Muscle layer of colon (tissue), 2 donors: ENCODE measurements at regions not wholly inside any gene's neighbourhood (a gene's known extent, or its start where the extent isn't known, plus 50 kb on each side); places are given as distances from the start of the nearest gene placed in this dataset.

Experiments used
- H3K27ac ChIP-seq: one replicate; pipeline ENCODE4 v1.7.0; 2013; ENCODE audit warnings: low read depth, mild to moderate bottlenecking, low read length, moderate library complexity
- H3K27me3 ChIP-seq, 2 donors: one replicate each; pipeline ENCODE4 v1.7.0; 2013; ENCODE audit warnings: low read length in 2 of 2, mild to moderate bottlenecking in 2 of 2; ENCODE audit not compliant: insufficient read depth in 2 of 2, control insufficient read depth in 1 of 2
- H3K36me3 ChIP-seq: one replicate; pipeline ENCODE4 v1.7.0; 2013; ENCODE audit warnings: mild to moderate bottlenecking, low read length; ENCODE audit not compliant: insufficient read depth
- H3K4me1 ChIP-seq: one replicate; pipeline ENCODE4 v1.7.0; 2013; ENCODE audit warnings: mild to moderate bottlenecking, low read length; ENCODE audit not compliant: insufficient read depth
- H3K4me3 ChIP-seq, 2 donors: one replicate each; pipeline ENCODE4 v1.7.0; 2013; ENCODE audit warnings: low read length in 2 of 2, low read depth in 1 of 2, mild to moderate bottlenecking in 1 of 2, moderate library complexity in 1 of 2
- H3K9ac ChIP-seq: one replicate; pipeline ENCODE4 v1.7.0; 2013; ENCODE audit warnings: low read length
- H3K9me3 ChIP-seq: one replicate; pipeline ENCODE4 v1.7.0; 2013; ENCODE audit warnings: mild to moderate bottlenecking, low read length
- donor health status: abdominal sarcoma.
- donor health status: Adenocarcinoma of cecum.

DNA sequence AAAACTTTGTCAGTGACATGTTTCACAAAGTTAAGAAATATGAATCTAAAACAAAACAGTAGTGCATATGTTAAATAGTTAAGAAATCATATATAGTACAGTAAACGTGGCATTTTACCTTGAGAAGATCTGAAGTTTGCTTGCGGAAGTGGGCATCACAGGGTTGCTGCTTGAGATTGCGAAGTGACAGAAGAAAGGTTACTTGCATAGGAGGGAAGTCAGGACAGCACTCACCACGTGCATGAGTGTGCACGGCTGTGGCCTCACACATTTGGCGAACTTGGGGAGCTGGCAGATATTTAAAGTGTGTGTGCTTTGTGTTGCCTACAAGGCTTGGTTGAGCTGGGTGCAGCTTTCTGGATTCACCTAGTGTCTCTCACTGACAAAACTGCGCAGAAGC lies 431.5 kb upstream of the ARID1B start:
- Histone ChIP-seq H3K9me3 (no peaks in the 10 kb centered on the region), H3K4me3 (no peak overlapping the region), H3K4me1 (no peaks in the 10 kb centered on the region), H3K36me3 (no peaks in the 10 kb centered on the region), H3K27ac (no peak overlapping the region), H3K27me3 (no peaks in the 10 kb centered on the region), H3K9ac (no peak overlapping the region)

- Histone ChIP-seq H3K27ac (no peak overlapping the region), H3K4me1 (no peaks in the 10 kb centered on the region), H3K27me3 (no peaks in the 10 kb centered on the region), H3K9ac (no peak overlapping the region), H3K9me3 (no peaks in the 10 kb centered on the region), H3K36me3 (no peaks in the 10 kb centered on the region), H3K4me3 (no peak overlapping the region)
Observed at GRCh38 chr6:156344491-156344890, 432.7 kb upstream of the ARID1B start.

DNA sequence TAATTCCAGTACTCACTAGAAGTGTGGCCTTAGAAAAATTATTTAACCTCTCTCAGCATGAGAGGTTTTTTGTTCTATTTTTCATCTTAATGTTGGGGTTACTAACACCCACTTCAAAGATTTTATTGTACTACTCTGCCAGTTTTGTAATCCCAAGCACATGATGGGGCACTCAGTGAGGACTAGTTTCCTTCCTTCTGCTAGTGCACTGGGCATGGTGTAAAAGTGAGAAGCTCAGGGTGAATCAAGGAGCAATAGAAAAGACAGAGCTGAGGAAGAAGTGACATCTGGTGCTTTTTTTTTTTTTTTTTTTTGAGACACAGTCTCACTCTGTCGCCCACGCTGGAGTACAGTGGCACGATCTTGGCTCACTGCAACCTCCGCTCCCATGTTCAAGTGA lies 439.4 kb upstream of the ARID1B start:
- H3K4me3 ChIP-seq, result no peak overlapping the region
- no peaks in the 10 kb centered on the region for H3K36me3 ChIP-seq
- no peak overlapping the region for H3K9ac ChIP-seq
- H3K9me3 ChIP-seq, result no peaks in the 10 kb centered on the region
- no peaks in the 10 kb centered on the region for H3K4me1 ChIP-seq
- no peak overlapping the region for H3K27ac ChIP-seq
- H3K27me3 ChIP-seq, result no peaks in the 10 kb centered on the region

DNA sequence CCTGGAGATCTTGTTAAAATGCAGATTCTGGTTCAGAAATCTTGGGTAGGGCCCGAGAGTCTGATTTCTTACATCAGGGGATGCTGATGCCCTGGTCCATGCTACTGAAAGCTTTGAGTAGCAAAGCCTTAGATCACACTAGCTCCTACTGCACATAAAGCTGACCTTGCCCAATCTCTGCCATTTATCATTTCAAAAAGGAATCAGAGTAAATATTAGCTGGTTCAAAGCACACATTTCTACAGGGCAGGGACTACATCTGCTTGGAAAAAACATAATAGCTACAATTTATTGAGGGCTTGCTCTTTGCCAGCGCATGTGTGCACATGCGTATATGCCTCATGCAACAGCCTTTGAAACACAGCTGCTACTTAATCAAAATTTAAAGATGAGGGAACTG lies 440.4 kb upstream of the ARID1B start:
- H3K4me1 ChIP-seq, result no peaks in the 10 kb centered on the region

GRCh38 chr6:156336089-156336488 lies 441.1 kb upstream of the ARID1B start:
- H3K4me1 ChIP-seq, result no peaks in the 10 kb centered on the region
- H3K9me3 ChIP-seq, result peaks cover 5% of the 10 kb centered on the region
- no peaks in the 10 kb centered on the region for H3K36me3 ChIP-seq
- H3K27me3 ChIP-seq, result no peaks in the 10 kb centered on the region
- no peak overlapping the region for H3K27ac ChIP-seq
- no peak overlapping the region for H3K9ac ChIP-seq
- no peak overlapping the region for H3K4me3 ChIP-seq

More for the DNA sequence above, 440.4 kb upstream of the ARID1B start:
- no peak overlapping the region for H3K27ac ChIP-seq
- no peak overlapping the region for H3K9ac ChIP-seq
- no peaks in the 10 kb centered on the region for H3K36me3 ChIP-seq
- peaks cover 5% of the 10 kb centered on the region for H3K9me3 ChIP-seq
- H3K27me3 ChIP-seq, result no peaks in the 10 kb centered on the region
- no peak overlapping the region for H3K4me3 ChIP-seq

DNA sequence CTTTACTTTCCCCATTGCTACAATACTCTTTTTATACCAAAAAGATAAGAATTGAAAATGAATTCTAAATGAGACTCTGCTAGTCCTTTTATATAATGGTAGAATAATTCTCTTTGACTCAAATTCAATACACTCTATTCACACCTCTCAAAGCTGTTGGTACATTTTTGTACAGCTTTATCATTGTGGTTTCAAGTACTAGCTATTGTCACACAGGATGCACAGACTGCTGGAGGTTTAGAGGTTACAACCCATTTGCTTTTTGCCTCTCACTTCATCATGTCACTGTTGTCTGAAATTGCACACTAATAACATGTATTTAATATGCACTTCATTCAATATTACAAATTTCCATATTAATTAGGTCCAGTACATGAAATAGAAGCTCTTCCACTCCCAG lies 442.2 kb upstream of the ARID1B start:
- Histone ChIP-seq H3K36me3 (no peaks in the 10 kb centered on the region), H3K9me3 (peaks cover 5% of the 10 kb centered on the region), H3K9ac (no peak overlapping the region), H3K27me3 (no peaks in the 10 kb centered on the region), H3K4me3 (no peak overlapping the region), H3K4me1 (no peaks in the 10 kb centered on the region), H3K27ac (no peak overlapping the region)

DNA sequence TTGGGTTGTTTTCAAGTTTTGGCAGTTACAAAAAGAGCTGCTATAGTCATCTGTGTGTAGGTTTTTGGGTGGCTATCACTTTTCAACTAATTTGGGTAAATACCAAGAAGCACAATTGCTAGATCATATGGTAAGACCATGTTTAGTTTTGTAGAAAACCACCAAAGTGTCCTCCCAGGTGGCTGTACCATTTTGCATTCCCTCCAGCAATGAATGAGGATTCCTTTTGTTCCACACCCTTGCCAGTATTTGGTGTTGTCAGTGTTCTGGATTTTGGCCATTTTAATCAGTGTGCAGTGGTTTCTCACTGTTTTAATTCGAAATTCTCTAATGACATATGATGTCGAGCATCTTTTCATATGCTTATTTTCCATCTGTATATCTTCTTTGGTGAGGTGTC lies 457.5 kb upstream of the ARID1B start:
- Histone ChIP-seq H3K27me3 (no peaks in the 10 kb centered on the region), H3K36me3 (no peaks in the 10 kb centered on the region), H3K27ac (no peak overlapping the region), H3K9ac (no peak overlapping the region), H3K9me3 (no peaks in the 10 kb centered on the region), H3K4me3 (no peak overlapping the region), H3K4me1 (no peaks in the 10 kb centered on the region)

DNA sequence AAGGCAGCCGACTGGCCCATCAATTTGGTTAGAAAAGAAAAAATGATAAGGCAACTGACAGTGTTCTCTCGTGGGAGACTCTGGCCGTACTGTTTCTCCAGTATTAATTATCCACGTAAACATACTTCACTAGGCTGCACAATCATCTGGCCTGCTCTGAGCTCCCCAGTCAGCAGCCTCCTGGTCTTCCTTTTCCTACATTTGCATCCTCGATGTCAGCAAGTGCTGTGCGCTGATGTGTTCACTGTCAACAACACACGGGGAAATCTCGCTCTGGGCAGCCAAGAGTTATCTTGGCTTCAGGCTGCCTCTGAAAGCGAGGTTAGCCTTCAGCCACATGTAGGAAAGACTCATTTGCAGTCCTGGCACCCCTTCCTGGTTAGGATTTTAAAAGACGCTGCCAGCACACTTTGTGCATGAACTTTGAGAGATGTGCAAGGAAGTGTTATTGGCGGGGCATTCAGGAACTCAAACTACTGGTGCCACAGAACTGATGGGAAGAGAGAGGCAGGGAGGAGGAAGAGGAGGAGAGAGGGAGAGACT lies 460.5 kb upstream of the ARID1B start:
- H3K27me3 ChIP-seq, result no peaks in the 10 kb centered on the region
- H3K4me3 ChIP-seq, result no peak overlapping the region
- H3K9ac ChIP-seq, result no peak overlapping the region
- no peaks in the 10 kb centered on the region for H3K36me3 ChIP-seq
- H3K4me1 ChIP-seq, result no peaks in the 10 kb centered on the region
- no peak overlapping the region for H3K27ac ChIP-seq
- H3K9me3 ChIP-seq, result no peaks in the 10 kb centered on the region

DNA sequence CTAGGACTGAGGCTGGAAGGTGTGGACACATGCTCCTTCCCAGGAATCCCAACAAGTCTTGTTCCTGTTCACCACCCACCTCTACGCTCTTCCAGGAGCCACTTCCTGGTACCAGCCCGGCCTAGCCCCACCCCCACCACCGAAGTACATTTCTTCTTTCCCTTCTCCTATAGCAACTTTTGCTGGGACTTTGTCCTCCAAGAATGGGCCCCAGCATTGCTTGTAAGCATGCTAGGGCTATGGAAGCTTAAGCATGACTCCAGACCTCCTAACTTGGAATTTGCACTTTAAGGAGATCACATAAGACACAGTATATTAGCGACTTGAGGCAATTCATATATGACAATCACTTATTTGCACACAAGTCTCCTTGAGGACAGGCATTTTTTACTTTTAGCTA lies 462.0 kb upstream of the ARID1B start:
- H3K4me1 ChIP-seq, result no peaks in the 10 kb centered on the region
- no peak overlapping the region for H3K9ac ChIP-seq
- H3K27me3 ChIP-seq, result no peaks in the 10 kb centered on the region
- no peak overlapping the region for H3K27ac ChIP-seq
- H3K36me3 ChIP-seq, result no peaks in the 10 kb centered on the region
- H3K9me3 ChIP-seq, result no peaks in the 10 kb centered on the region
- H3K4me3 ChIP-seq, result no peak overlapping the region

- H3K4me1 ChIP-seq, result no peaks in the 10 kb centered on the region
- no peaks in the 10 kb centered on the region for H3K27me3 ChIP-seq
- H3K9ac ChIP-seq, result no peak overlapping the region
- no peak overlapping the region for H3K4me3 ChIP-seq
- no peak overlapping the region for H3K27ac ChIP-seq
- no peaks in the 10 kb centered on the region for H3K36me3 ChIP-seq
- no peaks in the 10 kb centered on the region for H3K9me3 ChIP-seq
Observed at GRCh38 chr6:156313037-156313436, 464.1 kb upstream of the ARID1B start.

DNA sequence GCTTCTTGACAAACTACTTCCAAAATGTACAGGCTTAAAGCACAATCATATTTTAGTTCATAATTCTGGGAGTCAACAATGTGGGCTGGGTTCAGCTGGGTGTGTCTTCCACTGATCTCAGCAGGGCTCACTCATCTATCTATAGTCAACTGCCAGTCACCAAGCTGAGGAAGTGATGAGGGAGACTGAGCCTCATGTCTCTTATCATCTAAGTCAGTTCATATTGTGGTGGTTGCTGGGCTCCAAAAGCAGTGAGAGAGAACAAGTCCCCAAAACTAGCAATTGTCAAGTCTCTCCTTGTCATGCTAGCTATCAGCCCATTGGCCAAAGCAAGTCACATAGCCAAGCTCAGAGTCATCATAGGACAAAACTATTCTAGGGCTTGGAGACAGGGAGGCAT lies 465.9 kb upstream of the ARID1B start:
- Histone ChIP-seq H3K27ac (no peak overlapping the region), H3K9me3 (no peaks in the 10 kb centered on the region), H3K9ac (no peak overlapping the region), H3K27me3 (no peaks in the 10 kb centered on the region), H3K36me3 (no peaks in the 10 kb centered on the region), H3K4me1 (no peaks in the 10 kb centered on the region), H3K4me3 (no peak overlapping the region)

DNA sequence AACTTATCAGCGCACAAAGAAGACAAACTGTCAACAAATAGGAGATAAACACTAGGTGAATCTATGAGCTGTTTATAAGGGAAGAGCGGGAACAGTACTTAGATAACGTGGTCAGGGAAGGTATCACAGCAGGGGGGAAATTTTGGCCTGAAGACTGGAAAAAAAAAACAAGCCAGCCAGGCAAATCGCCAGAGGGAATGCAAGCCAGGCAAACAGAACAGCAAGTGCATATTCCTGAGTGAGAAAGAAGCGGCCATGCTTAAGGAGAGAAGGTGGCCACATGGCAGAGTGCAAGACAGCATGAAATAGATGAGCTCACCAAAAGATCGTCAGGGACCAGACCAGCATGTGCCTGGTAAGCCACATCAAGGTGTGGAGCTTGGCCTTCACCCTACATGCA lies 466.5 kb upstream of the ARID1B start:
- H3K9ac ChIP-seq, result no peak overlapping the region
- no peaks in the 10 kb centered on the region for H3K36me3 ChIP-seq
- H3K27ac ChIP-seq, result no peak overlapping the region
- H3K4me3 ChIP-seq, result no peak overlapping the region
- no peaks in the 10 kb centered on the region for H3K27me3 ChIP-seq
- no peaks in the 10 kb centered on the region for H3K4me1 ChIP-seq
- H3K9me3 ChIP-seq, result no peaks in the 10 kb centered on the region
